NB4 (cell line): ENCODE measurements at regions not wholly inside any gene's neighbourhood (a gene's known extent, or its start where the extent isn't known, plus 50 kb on each side); places are given as distances from the start of the nearest gene placed in this dataset.

ENCODE experiments used
- CTCF ChIP-seq: IDR thresholded peaks from one replicate; pipeline ENCODE4 v1.5.1; 2012; ENCODE audit warnings: low read depth, low read length
- MAX ChIP-seq: IDR thresholded peaks from 2 replicates; pipeline ENCODE4 v1.6.1; 2011; ENCODE audit warnings: low read depth, low read length
- POLR2A ChIP-seq: IDR thresholded peaks from 2 replicates; pipeline ENCODE4 v1.6.1; 2011; ENCODE audit warnings: mild to moderate bottlenecking; ENCODE audit not compliant: insufficient read length; ENCODE audit errors: extremely low read depth

- no peak for TF ChIP-seq CTCF
- TF ChIP-seq POLR2A: no peak
- TF ChIP-seq MAX: no peak
These were observed 205.3 kb upstream of the RAB4A start for GRCh38 chr1:229065613-229066012.
